NCI-H345 treated with DMSO at 0.1 percent for 48 hours (cell line): ENCODE measurements at regions not wholly inside any gene's neighbourhood (a gene's known extent, or its start where the extent isn't known, plus 50 kb on each side); places are given as distances from the start of the nearest gene placed in this dataset.

Source experiments
- DNase-seq: peaks from one replicate; lab custom pipeline; 2025; ENCODE audit not compliant: unreplicated experiment; lab: John Stamatoyannopoulos, UW

DNA sequence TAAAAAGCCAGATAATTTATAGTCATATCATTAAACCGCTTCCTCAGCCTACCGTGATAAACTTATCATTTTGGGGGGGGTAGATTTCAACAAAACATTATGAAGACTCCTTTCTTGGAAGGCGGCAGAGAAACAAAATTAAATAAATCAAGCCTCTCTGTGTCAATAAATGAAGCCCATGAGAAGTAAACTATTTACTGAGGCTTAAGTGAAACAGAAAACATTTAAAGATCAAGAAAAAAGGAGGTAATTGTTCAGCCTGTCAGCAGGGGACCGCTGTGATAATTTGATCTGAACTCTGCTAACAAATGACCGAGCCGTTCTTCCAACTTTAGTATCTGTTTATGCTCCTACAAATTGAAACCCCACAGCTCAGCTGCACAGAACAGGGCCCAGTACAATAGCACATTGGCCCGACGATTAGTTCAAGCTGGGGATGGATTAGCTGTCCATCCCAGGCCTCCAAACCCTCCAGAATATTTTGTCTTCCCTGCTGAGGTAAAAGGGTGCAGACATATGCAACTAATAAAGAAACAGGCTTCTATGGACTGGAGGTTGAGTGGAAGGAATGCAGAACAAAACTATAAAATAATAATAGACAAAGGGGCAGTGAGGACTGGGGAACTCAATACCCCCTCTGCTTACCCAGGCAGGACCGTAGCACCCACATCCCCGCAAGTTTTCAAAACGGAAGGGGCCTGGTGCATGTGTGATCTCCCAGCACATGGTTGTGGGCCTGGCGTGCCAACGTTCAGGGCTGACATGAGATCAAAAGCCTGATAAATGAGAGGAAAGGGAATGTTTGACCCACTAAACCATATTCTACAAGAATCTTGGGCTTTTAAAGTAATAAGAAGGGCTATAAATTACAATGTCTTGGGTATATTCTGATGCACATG is 298.1 kb upstream of the IRX5 start:
- no peak for DNase-seq

DNA sequence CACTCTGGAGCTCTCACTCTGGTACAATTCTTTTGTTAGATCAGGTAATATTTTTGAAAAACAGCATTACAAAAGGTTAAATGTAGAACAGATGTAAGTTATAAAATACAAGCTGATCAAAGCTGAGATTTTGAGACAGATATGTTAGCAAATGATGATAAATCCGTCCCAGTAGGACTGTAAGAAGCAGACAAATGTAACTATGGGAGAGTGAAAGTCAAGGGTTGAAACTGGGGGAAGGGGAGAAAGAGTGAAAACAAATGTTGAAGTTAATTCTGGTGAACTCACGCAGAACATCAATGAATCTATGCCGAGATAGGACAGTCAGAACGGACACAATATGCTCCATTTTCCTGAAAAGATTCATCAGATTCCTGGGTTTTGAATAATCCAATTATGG is 298.9 kb upstream of the IRX5 start:
- DNase-seq, result no peak

DNA sequence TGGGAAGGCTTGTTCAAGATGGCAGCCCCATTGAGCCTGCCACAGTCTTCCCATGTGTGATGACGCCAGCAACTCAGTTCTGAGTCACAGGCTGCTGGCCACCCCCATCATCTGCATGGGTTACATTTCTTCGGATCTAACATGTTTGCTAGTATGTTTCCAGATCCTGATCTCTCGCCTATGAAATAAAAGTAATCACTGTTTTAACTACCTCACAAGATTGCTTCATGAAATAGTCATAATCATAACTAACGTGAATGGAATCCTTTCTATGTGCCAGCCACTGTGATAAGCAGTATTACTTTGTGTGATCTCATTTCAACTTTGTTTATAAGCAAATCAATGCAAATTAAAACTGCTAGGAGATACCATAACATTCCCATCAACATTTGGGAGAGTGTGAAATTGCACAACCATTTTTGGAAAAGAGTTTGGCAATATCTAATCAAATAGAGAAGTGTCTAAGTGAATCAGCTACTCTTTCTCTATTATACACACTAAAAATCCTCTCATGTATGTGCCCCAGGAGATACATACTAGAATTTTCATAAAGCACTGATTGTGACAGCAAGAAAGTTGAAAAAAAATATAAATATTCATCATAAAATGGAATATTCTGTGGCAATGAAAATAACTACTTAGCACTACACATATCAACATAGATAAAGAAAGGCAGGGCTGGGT is 300.2 kb upstream of the IRX5 start:
- no peak for DNase-seq

DNA sequence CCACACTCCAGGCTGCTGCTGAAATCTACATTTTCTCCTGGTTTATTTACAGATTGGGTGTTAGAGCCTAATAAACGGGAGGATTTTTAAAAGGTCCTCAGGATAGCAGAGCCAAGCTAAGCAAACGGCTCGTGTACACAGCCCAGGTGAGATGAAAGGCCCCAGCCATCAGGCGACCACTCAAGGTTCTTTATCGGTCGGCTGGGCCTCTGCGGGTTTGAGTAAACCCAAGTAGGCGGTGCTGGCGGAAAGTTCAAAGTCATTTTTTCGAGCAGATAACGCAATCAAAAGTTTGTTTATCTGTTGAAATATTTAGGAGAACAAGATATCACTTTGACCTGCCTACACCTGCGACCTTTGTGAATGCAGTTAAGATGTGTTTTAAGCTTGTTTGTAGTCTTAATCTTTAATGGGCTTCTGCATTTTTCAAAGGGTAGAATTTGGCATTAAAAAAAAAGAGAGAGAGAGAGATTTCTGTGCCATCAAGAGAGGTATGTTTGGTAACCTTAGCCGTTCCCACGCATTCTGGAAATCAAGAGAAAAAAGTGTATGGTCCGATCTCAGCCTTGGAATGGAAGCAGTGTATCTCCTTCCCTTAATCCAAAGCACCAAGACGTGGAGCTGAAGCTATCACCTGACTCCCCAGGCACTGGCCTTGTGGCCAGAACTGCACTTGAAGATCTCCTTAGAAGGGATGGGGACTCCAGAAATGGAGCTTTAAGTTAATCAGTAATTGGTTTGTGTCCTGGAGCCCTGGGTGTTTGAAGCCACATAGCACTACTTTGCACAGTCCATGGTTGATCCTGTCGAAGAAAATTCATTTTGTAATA is 301.7 kb upstream of the IRX5 start:
- DNase-seq, result no peak

DNA sequence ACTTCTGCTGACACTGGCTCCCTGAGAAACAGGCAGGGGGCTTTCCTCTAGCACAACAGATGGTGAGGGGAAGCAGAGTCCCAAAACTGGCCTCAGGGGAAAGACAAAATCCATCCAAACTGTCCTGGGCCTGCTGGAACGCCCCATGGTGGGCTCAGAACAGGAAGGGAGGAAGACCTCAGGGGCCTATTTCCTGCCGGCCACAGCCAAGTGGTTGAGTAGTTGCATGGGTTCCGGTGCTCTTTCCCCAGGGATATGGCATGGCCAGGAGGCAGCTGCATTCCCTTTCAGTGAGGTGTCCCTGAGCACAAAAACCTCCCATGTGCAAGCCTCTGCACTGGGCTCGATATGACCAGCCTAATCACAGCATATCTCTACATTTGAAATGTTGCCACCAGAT is 303.0 kb upstream of the IRX5 start:
- no peak for DNase-seq

DNA sequence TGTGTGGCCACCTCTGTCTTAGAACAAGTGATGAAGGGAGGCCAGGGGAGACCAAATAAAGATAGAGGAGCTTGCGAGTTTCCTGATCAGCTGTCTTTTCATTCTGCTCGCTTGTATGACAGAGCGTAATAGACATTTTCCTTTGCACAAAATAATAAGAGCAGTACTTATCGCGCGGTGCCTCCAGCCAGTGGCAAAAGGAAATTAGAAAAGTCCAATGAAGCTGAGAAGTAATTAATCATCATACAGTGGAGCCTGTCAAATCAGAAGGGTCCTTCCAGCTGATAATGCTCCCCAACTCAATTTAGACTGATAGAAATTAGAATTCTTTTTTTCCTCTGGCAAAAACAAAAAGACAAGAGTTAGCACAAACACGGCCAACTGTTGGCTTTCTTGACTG is 307.0 kb upstream of the IRX5 start:
- DNase-seq, result no peak

DNA sequence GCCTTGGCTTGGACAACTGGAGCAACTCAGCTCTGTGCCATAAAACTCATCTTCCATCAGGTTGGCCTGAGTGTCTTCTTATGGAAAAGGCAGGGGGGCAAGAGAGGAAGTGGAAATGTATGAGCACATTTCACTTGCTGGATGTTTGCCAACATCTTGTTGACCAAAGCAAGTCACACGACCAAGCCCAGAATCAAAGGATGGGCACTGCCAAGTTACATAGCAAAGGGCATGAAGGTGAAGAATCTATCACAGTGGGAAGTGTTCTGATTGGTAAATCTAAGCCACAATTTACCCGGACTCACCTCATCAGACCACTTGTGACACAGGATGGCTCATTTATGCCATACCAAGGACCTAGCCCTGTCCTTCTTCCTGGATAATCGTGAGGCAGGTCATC is 310.5 kb upstream of the IRX5 start:
- no peak for DNase-seq

DNA sequence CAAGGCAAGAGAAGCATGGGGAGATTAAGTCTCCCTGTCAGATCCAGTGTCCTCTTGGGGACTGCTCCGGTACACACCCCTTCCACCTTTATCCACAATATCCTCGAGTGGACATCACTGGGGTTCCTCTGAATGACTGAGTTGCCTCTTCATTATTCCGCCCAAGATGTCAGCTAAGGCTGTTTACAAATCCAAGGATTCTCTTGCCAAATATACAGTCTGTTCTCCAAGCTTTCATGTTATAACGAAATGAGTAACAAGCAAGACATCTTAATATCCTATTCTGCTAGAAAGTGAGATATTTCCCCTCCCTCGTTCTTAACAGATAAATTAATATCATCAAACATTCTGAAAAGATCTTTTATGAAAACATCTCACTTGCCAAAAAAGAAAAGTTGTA is 314.1 kb upstream of the IRX5 start:
- no peak for DNase-seq

DNA sequence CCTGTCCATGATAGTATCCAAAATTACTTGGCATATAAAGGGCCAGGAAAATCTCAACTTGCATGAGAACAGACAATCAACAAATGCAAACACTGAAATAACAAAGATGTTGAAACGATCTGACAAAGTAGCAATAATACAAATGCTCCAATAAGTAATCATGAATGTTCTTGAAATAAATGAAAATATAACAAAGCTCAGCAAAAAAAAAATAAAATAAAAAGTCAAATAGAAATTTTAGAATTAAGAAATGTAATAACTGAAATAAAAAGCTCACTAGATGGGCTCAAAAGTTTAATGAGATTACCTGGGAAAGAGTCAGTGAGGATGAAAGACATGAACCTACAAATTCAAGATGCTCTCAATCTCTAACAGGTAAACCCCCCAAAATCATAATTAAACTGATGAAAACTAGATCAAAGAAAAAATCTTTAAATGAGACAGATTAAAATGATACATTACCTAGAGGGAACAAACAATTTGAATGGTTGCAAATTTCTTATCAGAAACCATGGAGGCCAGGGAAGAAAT is 319.0 kb upstream of the IRX3 start:
- DNase-seq, result no peak

DNA sequence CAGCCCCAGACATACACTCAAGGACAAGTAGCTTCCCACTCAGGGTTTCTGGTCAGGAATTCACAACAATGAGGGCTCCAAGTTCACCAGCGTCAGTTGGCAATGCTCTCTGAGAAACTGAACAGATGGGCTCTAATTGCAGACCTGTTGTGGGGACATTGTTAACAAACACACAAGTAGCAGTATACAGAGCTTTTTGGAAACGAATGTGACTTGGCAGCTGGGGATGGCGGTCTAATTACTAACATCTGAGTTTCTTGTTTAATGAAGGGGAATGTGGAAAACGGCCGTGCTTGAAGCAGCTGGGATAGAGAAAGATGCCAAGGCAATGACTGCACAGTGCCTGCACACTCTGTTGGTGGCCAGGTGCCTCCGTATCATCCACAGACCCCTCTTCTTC is 316.1 kb upstream of the IRX3 start:
- no peak for DNase-seq

DNA sequence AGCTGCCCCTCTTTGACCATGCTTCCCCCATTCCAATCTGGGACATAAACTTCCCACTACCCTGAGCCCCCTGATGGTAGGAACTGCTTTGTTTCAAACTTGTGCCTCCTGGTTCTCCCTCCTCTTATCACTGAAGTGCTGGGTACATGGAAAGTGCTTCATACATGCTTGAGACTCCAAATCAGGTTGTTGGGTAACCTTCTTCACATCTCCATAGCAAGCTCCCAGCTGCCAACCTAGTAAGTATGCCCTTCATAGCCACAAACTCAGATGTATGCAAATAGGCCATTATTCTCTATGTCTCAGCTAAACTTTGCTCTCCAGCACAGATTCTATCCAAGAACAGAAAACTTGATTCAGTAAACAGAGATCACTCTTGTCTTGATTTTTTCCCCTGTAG is 310.6 kb upstream of the IRX3 start:
- no peak for DNase-seq

DNA sequence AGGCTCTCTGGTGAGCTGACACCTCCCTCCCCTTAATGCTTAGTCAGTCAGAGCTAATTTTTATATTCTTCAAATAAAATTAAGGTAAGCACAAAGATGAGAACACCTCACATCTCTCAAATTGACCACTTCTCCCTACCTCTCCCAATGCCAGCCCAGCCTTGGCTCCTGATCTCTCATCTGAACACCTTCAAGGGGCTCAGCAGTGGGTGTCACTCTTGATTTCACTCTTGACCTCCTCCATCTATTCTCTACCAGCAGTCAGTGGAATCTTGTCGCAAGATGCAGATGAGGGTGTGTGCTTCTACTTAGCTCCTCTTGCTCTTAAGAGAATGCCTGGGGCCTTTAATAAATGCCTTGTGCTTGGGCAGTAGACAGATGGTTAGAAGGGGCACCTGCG is 309.0 kb upstream of the IRX3 start:
- DNase-seq, result no peak

DNA sequence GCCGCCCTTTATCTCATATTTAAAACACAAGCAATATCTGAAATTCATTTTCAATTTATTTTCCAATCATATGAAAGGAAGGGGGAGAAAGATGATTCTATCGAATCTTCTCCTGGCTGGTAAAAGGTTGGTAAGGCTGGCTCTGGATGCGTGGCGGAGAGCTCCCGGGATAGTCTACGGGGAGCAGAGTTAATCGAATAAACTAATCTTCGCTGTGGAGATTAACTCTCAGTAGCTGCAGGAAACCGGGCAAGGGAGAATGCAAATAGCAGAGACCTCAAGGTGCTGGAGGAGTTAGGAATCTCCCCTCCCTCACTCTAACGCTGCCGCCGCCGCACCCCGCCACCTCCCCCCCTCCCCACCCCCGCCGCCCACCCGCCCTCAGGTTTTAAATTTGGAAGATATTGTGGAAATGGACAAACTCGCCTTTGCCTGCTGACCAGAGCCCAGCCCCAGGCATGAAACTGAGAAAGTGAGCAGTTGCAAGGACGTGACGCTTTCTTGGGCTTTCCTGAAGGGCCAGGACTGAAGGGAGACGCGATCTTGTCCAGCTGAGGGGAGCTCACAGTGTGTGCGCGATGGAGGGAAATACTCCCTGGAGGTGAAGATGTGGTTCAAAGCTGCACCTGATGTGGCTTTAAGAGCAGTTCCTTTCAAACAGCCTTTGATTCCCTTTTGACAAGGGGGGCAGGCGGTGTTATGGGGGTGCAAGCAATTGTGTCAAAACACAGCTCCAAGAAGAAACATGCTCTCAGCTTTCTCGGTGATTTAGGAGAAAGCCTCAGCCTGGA is 308.2 kb upstream of the IRX3 start:
- DNase-seq, result no peak

DNA sequence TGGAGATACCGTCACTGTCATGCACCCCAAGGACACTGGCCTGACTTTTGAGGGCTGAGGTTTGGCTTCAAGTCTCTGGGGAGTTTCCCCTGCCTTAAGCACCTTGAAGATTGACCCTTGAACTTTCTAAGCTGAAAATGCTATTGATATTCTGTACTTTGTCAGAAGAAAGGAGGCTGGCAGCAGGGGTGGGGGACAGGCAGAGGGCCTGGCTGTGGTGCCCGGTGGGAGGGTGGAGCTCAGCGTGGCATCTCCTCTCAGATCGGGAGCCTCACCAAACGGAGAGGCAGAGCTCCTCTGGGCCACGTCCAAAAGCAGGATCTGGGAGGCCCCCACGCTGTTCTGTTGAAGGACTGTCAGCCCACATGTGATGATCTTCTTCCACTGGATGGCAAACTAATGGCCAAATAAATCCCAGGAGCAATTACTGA is 305.2 kb upstream of the IRX3 start:
- no peak for DNase-seq

DNA sequence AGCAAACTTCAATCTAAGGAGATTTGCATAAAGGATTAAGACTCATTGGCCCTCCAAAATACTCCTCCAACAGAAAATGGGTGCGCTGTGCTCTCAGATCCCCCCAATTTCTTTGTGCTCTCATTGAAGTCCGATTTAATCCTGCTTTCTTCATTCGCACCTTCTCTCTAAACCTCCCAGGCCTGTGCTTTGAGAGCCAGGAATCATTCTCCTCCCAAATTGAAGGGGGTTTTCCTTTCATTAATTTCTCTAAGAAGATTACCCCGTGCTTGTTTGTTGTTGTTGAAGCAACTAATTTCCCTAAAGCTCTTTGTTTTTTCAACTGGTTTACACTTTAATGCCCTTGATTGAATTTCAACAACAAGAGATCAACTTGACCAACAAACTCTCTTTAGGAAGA is 304.2 kb upstream of the IRX3 start:
- no peak for DNase-seq

DNA sequence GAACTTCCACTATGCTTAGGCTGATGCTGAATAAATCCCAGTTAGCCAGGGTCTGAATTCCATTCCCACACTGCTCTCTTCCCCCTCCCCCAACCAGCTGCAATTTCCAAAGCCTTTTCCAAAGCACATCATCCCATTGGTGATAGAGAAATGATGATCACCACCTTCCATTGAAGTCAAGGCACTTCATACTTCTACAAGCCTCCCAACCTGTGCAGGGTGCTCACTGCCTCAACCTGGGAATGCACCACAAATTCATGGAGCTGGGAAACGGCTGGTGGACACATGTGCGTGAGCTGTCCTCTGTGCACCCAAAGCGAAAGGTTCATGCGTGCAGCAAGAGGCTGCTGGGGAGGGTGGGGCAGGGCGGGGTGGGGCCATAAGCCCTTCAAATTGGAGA is 302.7 kb upstream of the IRX3 start:
- no peak for DNase-seq

DNA sequence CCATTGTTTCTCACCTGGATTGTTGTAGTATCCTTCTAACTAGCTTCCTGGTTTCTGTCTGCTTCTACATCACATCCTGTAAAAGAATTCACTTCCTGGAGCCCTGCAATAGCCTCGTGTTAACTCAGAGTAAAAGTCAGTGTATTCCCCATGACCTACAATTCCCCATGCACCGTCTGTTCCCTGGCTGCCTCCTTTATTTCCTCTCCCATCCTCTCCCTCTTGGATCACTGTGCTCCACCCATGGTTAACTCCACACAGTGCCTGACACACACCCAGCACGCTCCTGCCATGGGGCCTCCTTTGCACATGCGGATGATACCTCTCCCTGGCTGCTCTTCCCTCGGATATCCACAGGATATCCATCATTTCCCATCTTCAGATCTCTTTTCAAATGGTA is 301.4 kb upstream of the IRX3 start:
- DNase-seq, result no peak

DNA sequence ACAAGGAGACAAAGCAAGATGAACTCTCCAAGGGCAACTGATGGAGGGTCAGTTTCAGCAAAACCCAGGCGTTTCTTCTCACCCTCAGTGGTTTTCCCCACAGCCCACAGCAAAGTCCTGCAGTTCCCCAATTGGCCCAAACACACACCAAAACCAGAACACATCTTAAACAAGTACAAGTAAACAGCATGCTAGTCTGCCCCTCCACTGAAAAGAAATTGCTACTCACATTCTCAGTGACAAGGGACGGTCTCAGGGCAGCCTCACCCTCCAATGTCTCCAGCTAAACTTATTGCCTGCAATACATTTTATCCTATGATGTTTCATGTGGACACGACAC is 300.6 kb upstream of the IRX3 start:
- DNase-seq, result no peak

DNA sequence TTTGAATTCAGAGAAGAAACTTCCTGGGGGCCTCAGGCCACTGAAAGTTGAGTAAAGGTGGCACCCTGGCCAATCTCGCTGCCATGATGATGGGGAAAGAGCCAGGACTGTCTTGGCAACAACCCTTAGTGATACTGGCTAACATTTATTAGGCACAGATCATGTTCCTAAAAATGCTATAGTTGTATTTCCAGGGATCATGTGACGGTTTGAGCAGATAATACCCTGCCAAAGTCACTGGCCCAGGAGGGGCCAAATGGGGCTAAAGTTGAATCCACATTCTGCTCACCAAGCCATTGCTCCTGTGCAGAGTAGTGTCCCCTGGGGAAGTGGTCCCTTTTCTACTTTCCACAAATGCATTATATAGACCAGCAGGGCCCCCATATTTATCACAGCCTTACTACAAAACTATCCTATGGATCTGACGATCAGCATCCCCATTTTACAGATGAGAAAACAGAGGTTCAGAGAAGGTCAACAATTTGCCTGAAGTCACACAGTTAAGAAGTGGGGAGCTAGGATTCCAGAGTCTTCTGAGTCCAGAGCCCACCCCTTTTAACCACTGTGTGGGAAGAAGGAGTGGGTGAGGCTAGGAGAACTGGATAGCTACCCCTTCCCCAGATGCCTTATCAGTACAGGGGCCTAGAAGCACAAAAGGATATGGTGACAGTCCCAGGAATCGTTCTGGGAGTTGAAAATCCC is 300.0 kb upstream of the IRX3 start:
- DNase-seq, result no peak

DNA sequence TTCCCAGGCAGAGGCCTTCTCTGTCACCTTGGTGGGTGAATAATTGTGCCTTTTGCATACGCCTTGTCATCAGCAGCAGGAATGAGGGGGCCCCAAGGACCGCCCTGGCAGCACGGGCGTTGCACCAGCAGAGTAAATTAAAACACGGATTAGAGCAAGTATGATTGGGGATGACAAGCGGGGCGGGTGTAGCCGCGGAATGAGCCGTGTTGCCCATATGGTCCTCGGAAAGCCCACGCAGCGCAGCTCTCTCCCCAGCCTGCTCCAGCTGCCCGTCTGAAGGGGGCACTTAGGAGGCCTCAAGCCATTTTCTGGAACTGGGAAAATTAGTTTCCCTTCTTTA is 299.4 kb upstream of the IRX3 start:
- DNase-seq, result no peak
